ENCODE measurements at regions not wholly inside any gene's neighbourhood (a gene's known extent, or its start where the extent isn't known, plus 50 kb on each side); places are given as distances from the start of the nearest gene placed in this dataset.
A peak's percentile ranks its signal among the peaks of the same experiment; 100 is the strongest.
"Not testable (repeated sequence)": the region's sequence is repeated elsewhere in the genome, so short reads cannot be mapped to it uniquely, and the experiment has no call there.

- intact Hi-C loops (cut with DNase I); H3K36me3 ChIP-seq; H3K4me3 ChIP-seq; H3K9me3 ChIP-seq; H3K4me1 ChIP-seq; H3K27me3 ChIP-seq (ENCODE audit: low read depth); H3K27ac ChIP-seq; DNase-seq; ATAC-seq: not testable (repeated sequence)
Observed at GRCh38 chr9:39581296-39581695, 225.8 kb downstream of the SPATA31A1 start.

DNA sequence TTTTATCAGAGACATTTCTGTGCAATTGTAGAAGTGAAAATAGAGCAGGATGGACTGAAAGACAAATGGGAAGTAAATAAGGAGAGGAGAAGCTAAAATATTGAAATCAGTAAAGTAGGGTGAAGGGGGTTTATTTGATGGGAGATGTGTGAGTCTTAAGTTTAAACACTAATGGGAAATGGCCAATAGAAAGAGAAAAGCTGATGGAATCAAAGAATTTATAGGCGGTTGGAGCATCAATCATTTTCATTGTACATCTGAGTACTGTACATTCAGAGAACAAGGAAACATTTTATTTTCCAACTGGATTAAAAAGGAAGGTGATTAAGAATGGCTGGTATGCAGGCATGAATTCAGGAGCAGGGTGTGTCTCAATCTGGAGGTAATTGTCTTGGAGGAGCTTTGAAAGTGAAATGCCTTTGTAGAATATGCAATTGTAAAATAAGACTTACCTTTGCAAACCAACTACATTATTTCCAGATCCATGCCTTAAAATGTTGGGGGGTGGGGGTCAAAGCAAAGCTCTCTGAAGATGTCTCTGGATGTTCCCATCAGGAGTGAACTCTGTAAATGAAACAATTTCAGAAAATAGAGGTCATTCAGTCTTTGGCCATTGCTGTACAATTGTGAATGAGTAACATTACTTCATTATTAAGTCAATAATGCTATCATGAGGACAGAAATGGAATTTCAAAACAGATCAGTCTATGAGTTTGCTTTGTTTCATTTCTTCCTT is 227.4 kb downstream of the SPATA31A1 start:
- ATAC-seq: peak in 1 of 2 donors; percentile 49
- not testable (repeated sequence) for H3K9me3 ChIP-seq, H3K27ac ChIP-seq

DNA sequence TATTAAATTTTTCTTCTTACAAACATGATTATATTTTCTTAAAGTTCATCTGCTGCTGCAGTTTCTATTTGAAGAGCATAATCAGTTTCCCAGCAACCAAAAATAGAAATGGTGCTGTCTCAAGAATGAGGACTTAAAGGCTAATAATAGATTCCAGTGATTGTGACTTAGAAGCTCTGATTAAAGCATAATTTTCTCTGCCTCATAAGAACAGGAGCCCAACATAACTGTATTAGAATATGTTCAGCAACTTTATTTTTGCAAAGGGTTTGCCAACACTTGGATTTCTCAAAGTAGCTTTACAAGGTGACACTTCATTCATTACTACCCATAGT is 227.9 kb downstream of the SPATA31A1 start:
- H3K4me1 ChIP-seq; DNase-seq; H3K36me3 ChIP-seq; H3K27ac ChIP-seq; H3K9me3 ChIP-seq; intact Hi-C loops (cut with DNase I); H3K27me3 ChIP-seq (ENCODE audit: low read depth); H3K4me3 ChIP-seq; ATAC-seq: not testable (repeated sequence)

More for the DNA sequence above, 227.4 kb downstream of the SPATA31A1 start:
- DNase-seq; H3K36me3 ChIP-seq; H3K4me1 ChIP-seq; H3K27me3 ChIP-seq (ENCODE audit: low read depth); intact Hi-C loops (cut with DNase I); H3K4me3 ChIP-seq: not testable (repeated sequence)

DNA sequence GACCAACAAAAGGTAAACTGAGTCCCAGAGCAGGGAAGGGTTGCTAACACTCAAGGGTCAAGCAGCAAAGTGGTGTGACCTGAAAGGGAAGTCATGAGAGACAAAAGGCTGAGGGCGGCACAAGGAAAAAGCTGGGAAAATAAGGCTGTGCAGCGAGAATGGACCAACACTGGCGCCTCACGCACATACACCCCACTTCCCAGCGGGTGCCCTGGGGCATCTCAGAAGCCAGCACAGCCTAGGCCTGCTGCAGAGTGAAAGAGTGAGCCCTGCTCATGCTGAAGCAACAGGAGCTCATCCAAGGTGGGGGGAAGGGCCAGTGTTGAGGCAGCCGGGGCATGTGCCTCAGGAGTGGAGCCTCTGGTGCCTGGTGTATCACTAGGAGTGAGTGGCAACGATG is 229.8 kb downstream of the SPATA31A1 start:
- DNase-seq; intact Hi-C loops (cut with DNase I); H3K36me3 ChIP-seq; H3K27ac ChIP-seq; H3K4me3 ChIP-seq; H3K9me3 ChIP-seq; H3K27me3 ChIP-seq (ENCODE audit: low read depth); H3K4me1 ChIP-seq: not testable (repeated sequence)
- ATAC-seq: peak in 1 of 2 donors; percentile 12

DNA sequence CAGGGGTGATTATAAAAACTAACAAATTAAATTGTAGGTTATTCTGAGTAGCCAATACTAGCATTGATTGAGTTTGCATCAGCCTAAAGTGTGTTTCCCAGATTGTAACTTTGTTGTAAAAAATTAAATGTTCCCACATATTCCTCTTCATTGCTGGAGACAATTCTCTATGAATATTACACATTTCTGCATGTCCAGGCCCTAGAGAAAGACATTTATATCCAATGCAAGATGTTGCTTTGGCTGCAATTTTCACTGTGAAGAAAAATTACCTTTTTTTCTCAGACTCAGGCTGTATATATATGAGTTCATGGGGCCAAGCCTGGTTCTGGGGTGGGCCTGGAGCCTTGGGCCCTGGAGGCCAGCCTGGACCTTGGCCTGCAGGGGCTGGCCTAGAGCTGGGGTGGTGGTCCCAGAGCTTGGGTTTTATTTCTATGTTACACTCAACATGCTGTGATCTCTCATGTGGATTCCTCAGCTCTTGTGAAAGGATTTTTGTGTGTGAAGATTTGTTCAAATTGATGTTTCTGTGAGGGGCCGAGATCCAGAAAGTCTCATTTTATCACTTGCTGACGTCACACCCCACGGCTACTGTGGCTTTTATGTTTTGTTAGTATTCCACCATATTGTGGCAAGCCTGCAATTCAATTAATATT is 232.5 kb downstream of the SPATA31A1 start:
- H3K27me3 ChIP-seq (ENCODE audit: low read depth): no peaks in the 10 kb centered on the region
- TF ChIP-seq CTCF (IDR thresholded peaks at IDR 0.05): no peak
- no peak overlapping the region for H3K4me3 ChIP-seq
- H3K9me3 ChIP-seq: no peaks in the 10 kb centered on the region
- DNase-seq (no peak), ATAC-seq (peak in 1 of 2 donors; percentile 27)
- no peak overlapping the region for H3K27ac ChIP-seq
- intact Hi-C loops (cut with DNase I): no loop called here
- no peaks in the 10 kb centered on the region for H3K4me1 ChIP-seq
- H3K36me3 ChIP-seq: no peaks in the 10 kb centered on the region

GRCh38 chr9:39588500-39589137 is 233.2 kb downstream of the SPATA31A1 start:
- Histone ChIP-seq H3K9me3 (no peaks in the 10 kb centered on the region), H3K27ac (no peak overlapping the region), H3K4me3 (no peak overlapping the region), H3K4me1 (no peaks in the 10 kb centered on the region), H3K27me3 (ENCODE audit: low read depth) (no peaks in the 10 kb centered on the region), H3K36me3 (no peaks in the 10 kb centered on the region)
- intact Hi-C loops (cut with DNase I): no loop called here
- TF ChIP-seq CTCF (IDR thresholded peaks at IDR 0.05): no peak
- DNase-seq (no peak), ATAC-seq (peak in 1 of 2 donors; percentile 20)

DNA sequence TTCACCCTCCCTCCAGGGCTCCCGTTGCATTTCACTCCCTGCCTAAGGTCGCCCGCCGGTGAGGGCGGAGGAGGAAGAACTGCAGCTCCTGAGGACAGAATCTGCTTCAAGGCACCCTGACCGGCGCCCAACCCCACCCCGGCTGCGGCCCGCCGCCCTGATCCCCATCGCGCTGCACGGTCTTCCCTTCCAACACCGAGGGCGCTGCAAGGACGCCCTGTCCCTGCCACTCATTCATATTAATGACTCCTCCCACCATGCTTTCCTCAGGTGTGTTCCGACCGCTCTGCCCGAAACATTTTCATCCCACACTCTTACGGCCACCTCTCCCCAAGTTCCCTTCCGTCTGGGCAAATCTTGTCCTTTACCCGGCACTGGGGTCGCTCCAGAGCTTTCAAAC is 248.6 kb downstream of the SPATA31A1 start:
- intact Hi-C loops (cut with DNase I); H3K27ac ChIP-seq; H3K4me3 ChIP-seq; DNase-seq; H3K36me3 ChIP-seq; ATAC-seq; H3K9me3 ChIP-seq; H3K27me3 ChIP-seq (ENCODE audit: low read depth); H3K4me1 ChIP-seq: not testable (repeated sequence)

DNA sequence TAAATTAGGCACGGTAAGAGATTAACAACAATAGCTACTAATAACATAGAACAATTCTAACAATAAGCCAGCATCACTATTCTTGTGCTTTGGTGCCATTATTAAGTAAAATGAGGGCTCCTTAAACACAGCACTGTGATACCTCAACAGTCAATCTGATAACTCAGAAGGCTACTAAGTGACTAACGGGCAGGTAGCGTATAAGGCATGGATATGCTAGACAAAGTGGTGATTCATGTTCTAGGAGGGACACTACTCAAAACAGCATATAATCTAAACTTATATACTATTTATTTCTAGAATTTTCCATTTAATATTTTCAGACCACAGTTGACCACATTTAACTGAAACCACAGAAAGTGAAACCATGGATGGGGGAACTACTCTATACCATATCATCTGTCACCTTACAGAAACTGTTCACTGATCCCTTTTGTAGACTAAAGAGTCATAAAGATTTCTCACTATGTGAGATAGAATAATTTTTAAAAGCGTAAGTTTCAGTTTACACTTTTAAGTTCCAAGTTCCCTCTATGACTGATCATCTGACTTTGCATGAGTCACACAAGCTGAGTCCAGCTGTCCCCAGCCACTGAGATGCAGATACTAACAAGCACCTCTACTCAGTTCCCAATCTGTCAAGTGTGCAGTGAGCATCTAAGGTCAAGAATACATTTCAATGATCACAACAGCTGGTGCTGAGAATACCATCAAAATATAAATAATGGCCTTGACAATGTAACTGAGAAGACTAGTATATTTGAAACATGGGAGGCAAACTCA is 256.2 kb downstream of the SPATA31A1 start:
- H3K36me3 ChIP-seq; H3K4me1 ChIP-seq; H3K4me3 ChIP-seq; DNase-seq; H3K27ac ChIP-seq; H3K27me3 ChIP-seq (ENCODE audit: low read depth); H3K9me3 ChIP-seq; ATAC-seq; intact Hi-C loops (cut with DNase I): not testable (repeated sequence)

GRCh38 chr9:39616480-39616879 is 261.0 kb downstream of the SPATA31A1 start:
- H3K27me3 ChIP-seq (ENCODE audit: low read depth); H3K27ac ChIP-seq; DNase-seq; intact Hi-C loops (cut with DNase I); H3K4me1 ChIP-seq; ATAC-seq; H3K9me3 ChIP-seq; H3K36me3 ChIP-seq; H3K4me3 ChIP-seq: not testable (repeated sequence)

GRCh38 chr9:39624048-39624447 is 268.6 kb downstream of the SPATA31A1 start:
- H3K4me1 ChIP-seq; intact Hi-C loops (cut with DNase I); H3K27me3 ChIP-seq (ENCODE audit: low read depth); ATAC-seq; H3K27ac ChIP-seq; H3K4me3 ChIP-seq; DNase-seq; H3K36me3 ChIP-seq; H3K9me3 ChIP-seq: not testable (repeated sequence)

GRCh38 chr9:39632071-39632470 is 276.6 kb downstream of the SPATA31A1 start:
- intact Hi-C loops (cut with DNase I): not testable (repeated sequence)

More at GRCh38 chr9:39632071-39632470, 276.6 kb downstream of the SPATA31A1 start:
- not testable (repeated sequence) for H3K9me3 ChIP-seq; H3K4me3 ChIP-seq; DNase-seq; H3K27me3 ChIP-seq (ENCODE audit: low read depth); H3K27ac ChIP-seq; H3K36me3 ChIP-seq; ATAC-seq; H3K4me1 ChIP-seq
